ENCODE measurements at regions not wholly inside any gene's neighbourhood (a gene's known extent, or its start where the extent isn't known, plus 50 kb on each side); places are given as distances from the start of the nearest gene placed in this dataset.

DNA sequence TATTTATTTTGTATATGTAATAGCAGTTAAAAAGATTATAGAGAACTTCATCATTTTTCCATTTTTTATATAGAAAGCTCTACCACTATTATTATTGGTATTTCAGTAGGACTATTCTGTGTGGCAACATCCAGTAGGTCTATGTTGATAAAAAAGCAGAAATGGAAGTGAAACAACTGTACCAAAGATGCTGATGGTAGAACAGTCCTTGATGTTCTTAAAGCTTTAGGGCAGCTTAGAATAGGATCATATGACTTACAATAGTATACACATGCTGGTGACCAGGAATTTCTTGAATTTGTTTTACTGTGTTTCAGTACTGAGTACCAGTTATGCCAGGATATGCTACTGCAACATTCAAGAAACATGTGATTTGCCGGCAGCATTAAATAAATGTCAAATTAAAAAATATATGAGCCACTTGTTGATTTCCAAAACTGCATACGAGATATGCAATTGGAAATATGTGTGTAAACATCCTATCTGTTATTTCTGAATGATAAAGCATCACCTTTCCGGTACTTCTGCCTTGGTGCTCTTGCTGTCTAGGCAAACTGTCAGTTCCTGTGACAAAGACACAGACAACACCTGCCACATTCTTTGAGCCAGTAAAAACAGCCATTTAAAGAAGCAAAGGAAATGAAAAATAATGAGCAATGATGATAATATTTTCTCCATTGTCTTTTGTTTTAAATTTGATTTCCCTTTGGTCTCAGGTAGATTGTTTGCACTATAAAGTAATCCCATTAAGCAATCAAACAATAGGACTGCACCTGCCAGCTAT is 649.2 kb downstream of the ZPLD1 start:
- DNase-seq = no peak
- H3K27me3 Mint-ChIP-seq = no peaks in the 10 kb centered on the region
- no peaks in the 10 kb centered on the region for H3K4me1 Mint-ChIP-seq
- H3K4me3 Mint-ChIP-seq = no peak overlapping the region
- no peaks in the 10 kb centered on the region for H3K36me3 Mint-ChIP-seq
- no peak overlapping the region for H3K27ac Mint-ChIP-seq
- peaks cover 0 to 4% (median 0%) of the 10 kb centered on the region in 9 donors for H3K9me3 Mint-ChIP-seq
- no peak for ATAC-seq
- POLR2A ChIA-PET = no interaction called here

DNA sequence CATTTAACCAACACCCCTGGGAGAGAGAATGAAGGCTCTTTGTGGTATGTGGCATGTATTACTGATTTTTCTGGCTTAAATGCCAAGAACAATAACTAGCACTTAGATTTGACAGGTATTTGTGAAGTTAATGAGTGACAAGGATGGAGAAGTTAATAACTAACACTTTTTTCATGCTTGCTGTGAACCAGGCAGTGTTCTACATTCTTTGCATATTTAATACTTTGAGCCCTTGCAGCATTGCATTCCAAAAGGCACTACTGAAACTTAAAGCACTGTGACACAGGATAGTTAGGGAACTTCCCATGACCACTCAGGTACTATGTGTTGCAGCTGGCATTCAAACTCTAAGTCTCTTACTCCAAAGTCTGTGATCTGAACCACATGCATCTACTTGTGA is 650.6 kb downstream of the ZPLD1 start:
- H3K4me1 Mint-ChIP-seq = no peaks in the 10 kb centered on the region
- H3K27ac Mint-ChIP-seq = no peak overlapping the region
- DNase-seq (no peak), ATAC-seq (no peak)
- no peaks in the 10 kb centered on the region for H3K36me3 Mint-ChIP-seq
- no peaks in the 10 kb centered on the region for H3K27me3 Mint-ChIP-seq
- POLR2A ChIA-PET = no interaction called here
- no peak overlapping the region for H3K4me3 Mint-ChIP-seq
- peaks cover 0 to 4% (median 0%) of the 10 kb centered on the region in 9 donors for H3K9me3 Mint-ChIP-seq

DNA sequence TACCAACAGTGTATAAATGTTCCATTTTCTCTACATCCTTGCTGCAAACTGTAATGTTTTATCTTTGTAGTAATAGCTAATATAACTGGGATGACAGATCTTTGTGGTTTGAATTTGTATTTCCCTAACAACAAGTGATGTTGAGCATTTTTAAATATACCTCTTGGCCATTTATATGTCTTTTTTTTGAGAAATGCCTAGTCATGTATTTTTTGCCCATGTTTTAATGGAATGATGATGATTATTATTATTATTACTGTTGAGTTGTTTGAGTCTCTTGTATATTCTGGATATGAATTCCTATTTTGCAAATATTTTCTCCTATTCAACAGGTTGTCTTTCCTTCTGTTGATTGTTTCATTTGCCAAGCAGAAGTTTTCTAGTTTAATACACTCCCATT is 654.9 kb downstream of the ZPLD1 start:
- ATAC-seq (no peak), DNase-seq (no peak)
- Mint-ChIP-seq H3K9me3 (peaks cover 0 to 21% (median 4%) of the 10 kb centered on the region in 9 donors), H3K27me3 (no peaks in the 10 kb centered on the region), H3K4me3 (no peak overlapping the region), H3K36me3 (no peaks in the 10 kb centered on the region), H3K27ac (no peak overlapping the region), H3K4me1 (no peaks in the 10 kb centered on the region)
- POLR2A ChIA-PET = no interaction called here

DNA sequence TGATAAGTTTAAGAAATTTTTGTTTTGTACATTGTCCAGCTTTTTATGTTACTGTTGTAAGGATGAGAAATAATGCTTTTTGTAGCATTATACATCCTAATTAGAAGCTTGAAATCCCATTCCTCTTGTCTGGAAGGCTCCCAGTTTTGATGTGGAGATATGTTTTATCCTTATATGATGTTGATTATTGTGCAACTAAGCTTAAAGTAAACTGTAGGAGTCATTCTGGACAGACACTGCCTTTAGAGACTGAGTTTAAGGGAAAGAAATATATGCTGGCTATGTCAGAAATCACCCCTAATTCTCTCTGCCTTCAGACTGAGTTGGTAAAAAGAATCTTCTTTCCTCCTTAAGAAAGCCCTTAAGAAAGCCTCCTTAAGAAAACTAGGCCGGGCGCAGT is 670.4 kb downstream of the ZPLD1 start:
- DNase-seq (no peak), ATAC-seq (no peak)
- Mint-ChIP-seq H3K27ac (no peak overlapping the region), H3K4me3 (no peak overlapping the region), H3K36me3 (no peaks in the 10 kb centered on the region), H3K4me1 (no peaks in the 10 kb centered on the region), H3K9me3 (peaks cover 0 to 7% (median 2%) of the 10 kb centered on the region in 9 donors), H3K27me3 (peaks cover 0 to 2% (median 0%) of the 10 kb centered on the region in 5 donors)
- POLR2A ChIA-PET = no interaction called here

DNA sequence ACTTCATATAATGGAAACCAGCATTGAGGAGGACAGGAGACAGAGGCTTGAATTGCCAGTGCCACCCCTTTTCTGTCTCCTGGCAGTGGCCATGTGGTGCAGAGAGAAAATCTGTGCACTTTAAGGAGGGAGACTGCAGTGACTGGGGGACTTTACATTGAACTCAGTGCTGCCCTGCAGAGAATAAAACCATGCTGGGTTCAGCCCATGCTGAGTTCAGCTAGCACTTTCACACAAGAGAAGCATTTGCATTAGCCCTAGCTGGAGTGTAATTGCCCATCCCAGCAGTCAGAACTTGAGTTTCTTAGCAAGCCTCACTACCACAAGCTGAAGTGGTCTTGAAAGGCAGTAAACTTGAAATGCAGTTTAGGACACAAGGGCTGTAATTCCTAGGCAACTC is 677.5 kb downstream of the ZPLD1 start:
- no peaks in the 10 kb centered on the region for H3K4me1 Mint-ChIP-seq
- ATAC-seq (no peak), DNase-seq (no peak)
- no peak overlapping the region for H3K27ac Mint-ChIP-seq
- no peak overlapping the region for H3K4me3 Mint-ChIP-seq
- H3K27me3 Mint-ChIP-seq = no peaks in the 10 kb centered on the region
- POLR2A ChIA-PET = no interaction called here
- no peaks in the 10 kb centered on the region for H3K36me3 Mint-ChIP-seq
- H3K9me3 Mint-ChIP-seq = peaks cover 0 to 2% (median 0%) of the 10 kb centered on the region in 9 donors

DNA sequence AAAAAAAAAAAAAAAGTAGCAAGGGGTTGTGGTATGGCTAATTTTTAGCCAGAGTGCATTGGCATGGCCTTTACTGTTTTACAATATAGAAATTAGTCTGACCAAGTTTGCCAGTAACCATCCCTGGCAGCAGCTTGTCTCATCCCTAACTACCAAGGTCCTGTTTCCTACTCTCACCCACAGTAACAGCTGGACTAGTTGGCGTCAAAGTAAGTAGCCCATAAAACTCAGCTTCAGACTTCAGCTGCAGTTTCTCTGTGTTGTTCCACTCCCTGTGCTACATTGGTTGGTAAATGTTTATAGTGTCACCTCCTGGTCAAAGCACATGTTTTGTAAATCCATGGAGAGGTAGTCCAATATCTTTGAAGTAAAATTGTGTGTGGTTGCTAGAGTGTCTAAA is 691.3 kb downstream of the ZPLD1 start:
- no peak overlapping the region for H3K4me3 Mint-ChIP-seq
- H3K4me1 Mint-ChIP-seq = no peaks in the 10 kb centered on the region
- no peak overlapping the region for H3K27ac Mint-ChIP-seq
- ATAC-seq = no peak
- DNase-seq = no peak
- POLR2A ChIA-PET = no interaction called here
- no peaks in the 10 kb centered on the region for H3K36me3 Mint-ChIP-seq
- no peaks in the 10 kb centered on the region for H3K27me3 Mint-ChIP-seq
- H3K9me3 Mint-ChIP-seq = peaks cover 0 to 9% (median 2%) of the 10 kb centered on the region in 9 donors

DNA sequence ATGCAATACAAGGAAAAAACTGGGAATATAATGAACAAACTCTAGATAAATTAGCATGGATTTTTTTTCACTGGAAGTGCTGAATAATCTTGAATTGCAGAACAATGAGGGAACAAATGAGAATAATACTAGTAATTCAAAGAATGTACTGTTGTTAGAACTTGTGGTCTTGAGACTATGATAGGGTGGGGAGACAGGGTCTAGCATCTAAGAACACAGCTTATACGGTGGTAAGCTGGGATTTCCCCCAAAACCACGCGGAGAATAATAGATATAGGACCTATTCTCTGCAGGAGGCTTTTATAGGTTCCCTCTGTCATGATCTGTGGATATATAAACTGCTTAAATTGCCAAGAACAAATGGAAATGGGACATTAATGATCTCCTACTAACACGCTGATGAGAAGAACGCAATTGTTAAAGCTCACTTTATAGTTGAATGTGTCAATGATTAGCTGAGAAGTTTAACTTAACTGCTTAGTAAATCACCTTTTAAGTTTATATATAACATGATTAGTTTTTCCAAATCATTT is 692.3 kb downstream of the ZPLD1 start:
- DNase-seq (no peak), ATAC-seq (no peak)
- peaks cover 0 to 9% (median 3%) of the 10 kb centered on the region in 9 donors for H3K9me3 Mint-ChIP-seq
- H3K27ac Mint-ChIP-seq = no peak overlapping the region
- H3K27me3 Mint-ChIP-seq = no peaks in the 10 kb centered on the region
- no peak overlapping the region for H3K4me3 Mint-ChIP-seq
- no peaks in the 10 kb centered on the region for H3K36me3 Mint-ChIP-seq
- no peaks in the 10 kb centered on the region for H3K4me1 Mint-ChIP-seq
- POLR2A ChIA-PET = no interaction called here

DNA sequence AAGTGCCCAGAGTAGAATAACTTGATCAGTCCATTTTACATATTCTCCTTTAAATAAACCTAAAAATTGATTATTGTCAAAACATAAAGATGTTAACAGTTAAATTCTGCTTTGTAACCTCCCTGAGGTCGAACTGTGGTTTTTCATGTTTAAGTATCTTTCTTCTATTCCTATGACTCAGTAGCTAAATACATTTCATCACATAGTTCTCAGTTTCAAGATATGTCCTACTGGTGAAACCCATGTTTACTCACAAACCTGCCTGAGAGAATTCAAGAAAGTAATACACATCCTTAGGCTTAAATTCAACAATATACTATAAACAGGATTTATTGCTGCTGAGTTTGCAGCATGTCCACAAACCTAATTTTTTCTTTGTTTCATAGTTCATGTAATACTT is 692.9 kb downstream of the ZPLD1 start:
- no peaks in the 10 kb centered on the region for H3K27me3 Mint-ChIP-seq
- H3K4me1 Mint-ChIP-seq = no peaks in the 10 kb centered on the region
- H3K27ac Mint-ChIP-seq = no peak overlapping the region
- H3K36me3 Mint-ChIP-seq = no peaks in the 10 kb centered on the region
- H3K9me3 Mint-ChIP-seq = peaks cover 0 to 9% (median 3%) of the 10 kb centered on the region in 9 donors
- H3K4me3 Mint-ChIP-seq = no peak overlapping the region
- DNase-seq (no peak), ATAC-seq (no peak)
- POLR2A ChIA-PET = no interaction called here

DNA sequence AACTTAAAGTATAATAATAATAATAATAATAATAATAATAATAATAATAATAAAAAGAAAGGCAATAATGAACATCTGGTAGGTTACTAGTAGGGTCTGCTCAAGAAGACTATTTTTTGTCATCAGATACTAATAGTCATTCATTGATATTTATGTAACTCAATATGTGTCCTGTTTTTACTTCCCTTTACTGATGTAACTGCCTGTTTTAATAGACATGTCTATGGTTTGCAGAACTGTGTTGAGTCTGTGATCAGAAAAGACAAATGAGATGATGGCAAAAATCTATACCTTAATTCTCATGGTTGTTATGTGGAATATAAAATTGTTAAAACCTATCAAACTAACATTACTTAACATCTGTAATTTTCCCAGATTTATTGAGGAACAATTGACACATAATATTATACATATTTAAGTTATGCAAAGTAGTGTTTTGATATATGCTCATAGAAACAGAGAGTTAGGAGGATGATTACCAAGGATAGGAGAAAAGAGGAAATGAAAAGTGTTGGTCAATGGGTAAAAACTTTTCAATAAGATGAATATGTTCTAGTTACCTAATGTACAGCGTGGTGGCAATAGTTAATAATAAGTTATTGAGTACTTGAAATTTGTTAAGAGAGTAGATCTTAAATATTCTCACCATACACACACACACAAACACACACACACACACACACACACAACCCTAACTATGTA is 699.4 kb downstream of the ZPLD1 start:
- Mint-ChIP-seq H3K27me3 (no peaks in the 10 kb centered on the region), H3K4me3 (no peak overlapping the region), H3K9me3 (peaks cover 0 to 9% (median 2%) of the 10 kb centered on the region in 9 donors), H3K36me3 (no peaks in the 10 kb centered on the region), H3K4me1 (no peaks in the 10 kb centered on the region), H3K27ac (no peak overlapping the region)
- POLR2A ChIA-PET = no interaction called here
- ATAC-seq (no peak), DNase-seq (no peak)

DNA sequence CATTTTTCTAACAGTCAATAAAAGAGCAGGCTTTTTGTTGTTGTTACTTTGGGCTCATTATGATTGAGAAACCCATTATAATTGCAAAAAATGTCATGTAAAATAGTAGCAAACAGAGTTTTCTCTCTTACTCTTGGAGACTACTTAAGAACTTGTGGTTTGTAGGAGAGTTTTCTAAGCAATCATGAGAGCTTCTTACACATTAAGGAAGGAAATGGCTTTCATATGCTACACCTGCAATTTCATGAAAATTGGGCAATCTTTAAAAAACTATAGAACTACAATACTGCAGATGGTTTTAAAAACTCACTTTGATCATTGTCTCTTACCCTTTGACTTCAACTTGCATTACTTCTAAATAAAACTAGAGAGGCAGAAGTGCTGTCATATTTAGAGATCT is 701.8 kb downstream of the ZPLD1 start:
- H3K36me3 Mint-ChIP-seq = no peaks in the 10 kb centered on the region
- peaks cover 0 to 2% (median 0%) of the 10 kb centered on the region in 9 donors for H3K9me3 Mint-ChIP-seq
- H3K27me3 Mint-ChIP-seq = no peaks in the 10 kb centered on the region
- DNase-seq (no peak), ATAC-seq (no peak)
- H3K27ac Mint-ChIP-seq = no peak overlapping the region
- POLR2A ChIA-PET = no interaction called here
- no peak overlapping the region for H3K4me3 Mint-ChIP-seq
- H3K4me1 Mint-ChIP-seq = no peaks in the 10 kb centered on the region

DNA sequence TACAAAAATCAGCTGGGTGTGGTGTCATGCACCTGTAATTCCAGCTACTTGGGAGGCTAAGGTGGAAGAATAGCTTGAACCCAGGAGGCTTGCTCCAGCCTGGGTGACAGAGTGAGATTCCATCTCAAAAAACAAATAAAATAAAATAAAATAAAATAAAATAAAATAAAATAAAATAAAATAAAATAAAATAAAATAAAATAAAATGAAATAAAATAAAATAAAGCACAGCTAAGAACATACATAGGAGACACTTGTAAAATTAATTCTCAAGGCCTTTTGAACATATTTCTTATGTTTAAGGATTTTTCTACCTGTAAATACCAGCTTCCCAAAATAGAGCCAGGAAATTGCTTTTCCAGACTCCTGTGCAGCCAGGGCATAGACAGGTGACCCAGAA is 703.0 kb downstream of the ZPLD1 start:
- POLR2A ChIA-PET = no interaction called here
- Mint-ChIP-seq H3K27ac (no peak overlapping the region), H3K27me3 (no peaks in the 10 kb centered on the region), H3K9me3 (peaks cover 0 to 2% (median 0%) of the 10 kb centered on the region in 9 donors), H3K36me3 (no peaks in the 10 kb centered on the region), H3K4me3 (no peak overlapping the region), H3K4me1 (no peaks in the 10 kb centered on the region)
- DNase-seq = no peak
- no peak for ATAC-seq

DNA sequence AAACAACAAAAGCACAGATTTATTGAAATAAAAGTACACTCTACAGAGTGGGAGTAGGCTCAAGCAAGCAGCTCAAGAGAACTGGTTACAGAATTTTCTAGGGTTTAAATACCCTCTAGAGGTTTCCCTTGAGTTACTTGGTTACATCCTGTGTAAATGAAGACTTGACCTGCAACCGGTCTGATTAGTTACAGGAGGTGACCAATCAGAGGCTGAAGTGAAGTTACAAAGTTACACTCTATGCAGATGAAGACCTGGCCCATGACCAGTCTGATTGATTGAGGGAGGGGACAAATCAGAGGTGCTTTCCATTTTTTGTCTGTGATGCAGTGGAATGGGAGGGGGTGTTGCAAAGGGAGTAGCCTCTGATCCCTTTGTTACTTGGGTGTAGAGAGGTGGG is 723.4 kb downstream of the ZPLD1 start:
- H3K27me3 Mint-ChIP-seq = no peaks in the 10 kb centered on the region
- H3K9me3 Mint-ChIP-seq = peaks cover 0 to 14% (median 2%) of the 10 kb centered on the region in 9 donors
- POLR2A ChIA-PET = no interaction called here
- no peak overlapping the region for H3K4me3 Mint-ChIP-seq
- H3K27ac Mint-ChIP-seq = no peak overlapping the region
- no peaks in the 10 kb centered on the region for H3K4me1 Mint-ChIP-seq
- no peaks in the 10 kb centered on the region for H3K36me3 Mint-ChIP-seq
- DNase-seq (no peak), ATAC-seq (no peak)

DNA sequence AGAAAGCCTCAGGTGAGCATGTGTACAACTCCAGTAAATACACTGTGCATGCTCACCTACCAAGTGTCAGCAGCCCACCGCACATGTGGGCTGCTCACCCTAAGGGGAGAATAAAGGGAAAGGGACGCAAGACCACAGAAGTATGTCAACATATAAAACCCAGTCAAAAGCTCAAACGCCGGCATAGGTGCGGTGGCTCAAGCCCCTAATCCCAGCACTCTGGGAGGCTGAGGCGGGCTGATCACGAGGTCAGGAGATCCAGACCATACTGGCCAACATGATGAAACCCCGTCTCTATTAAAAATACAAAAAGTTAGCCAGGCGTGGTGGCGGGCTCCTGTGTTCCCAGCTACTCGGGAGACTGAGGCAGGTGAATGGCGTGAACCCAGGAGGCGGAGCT is 732.1 kb downstream of the ZPLD1 start:
- Mint-ChIP-seq H3K36me3 (peaks cover 0 to 4% (median 0%) of the 10 kb centered on the region in 3 donors), H3K27me3 (peaks cover 0 to 3% (median 0%) of the 10 kb centered on the region in 5 donors), H3K4me3 (no peak overlapping the region), H3K27ac (no peak overlapping the region), H3K4me1 (no peaks in the 10 kb centered on the region), H3K9me3 (peaks cover 0 to 19% (median 2%) of the 10 kb centered on the region in 9 donors)
- no peak for ATAC-seq
- POLR2A ChIA-PET = interaction anchor here (0.7 kb wide), 1 partner anchor 1414 kb away, joined by 7 read pairs; no protein-coding TSS in a partner anchor
- no peak for DNase-seq
